ENCODE measurements at regions not wholly inside any gene's neighbourhood (a gene's known extent, or its start where the extent isn't known, plus 50 kb on each side); places are given as distances from the start of the nearest gene placed in this dataset.
A peak's percentile ranks its signal among the peaks of the same experiment; 100 is the strongest.

DNA sequence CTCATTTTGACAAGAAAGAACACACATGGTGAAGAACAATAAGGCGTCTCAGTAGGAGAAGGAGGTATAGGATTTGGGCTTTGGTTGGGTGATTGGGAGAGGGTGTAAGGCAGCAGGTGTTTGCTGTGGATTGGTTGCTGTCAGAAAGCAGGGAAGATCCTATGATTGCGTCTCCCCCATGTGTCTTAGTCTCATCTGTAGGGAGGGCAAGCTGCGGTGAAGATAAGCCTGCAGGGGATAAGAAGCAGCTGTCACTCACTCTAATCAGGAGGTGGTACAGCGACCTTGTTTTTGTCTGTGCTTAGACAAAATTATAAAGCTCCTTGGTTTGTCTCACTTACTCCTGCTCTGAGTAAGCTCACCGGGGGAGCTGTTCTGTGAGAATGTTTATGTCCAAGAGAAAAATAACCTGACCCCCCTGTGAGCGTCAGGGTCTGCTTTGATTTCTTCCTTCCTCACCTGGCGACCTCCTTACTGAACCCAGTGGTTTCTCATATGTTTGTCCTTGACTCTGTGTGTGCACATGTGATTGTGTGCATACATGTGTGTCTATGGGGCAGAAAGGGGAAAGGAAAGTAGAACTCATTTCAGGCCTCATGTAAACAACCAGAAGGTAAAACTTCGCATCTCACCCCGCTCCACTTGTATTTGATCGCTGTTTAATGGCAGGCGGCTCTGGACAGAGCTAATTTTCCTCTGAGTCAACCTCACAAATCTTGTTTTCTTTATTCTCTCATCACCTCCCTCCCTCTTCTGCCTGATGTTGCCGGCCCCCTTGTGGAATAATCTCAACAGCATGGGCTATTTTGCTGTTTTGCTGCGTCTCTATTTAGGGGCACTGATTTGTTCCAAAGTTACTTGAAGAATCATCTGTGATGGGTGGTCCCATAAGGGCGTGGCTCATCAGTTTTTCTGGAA is 105.6 kb downstream of the TENT4A start:
- no peak overlapping the region for H3K4me3 ChIP-seq (replicated peaks; ENCODE audit: low read depth, low read length)
- no peak for DNase-seq (ENCODE audit: low read depth)
- TF ChIP-seq, protein P1, sequence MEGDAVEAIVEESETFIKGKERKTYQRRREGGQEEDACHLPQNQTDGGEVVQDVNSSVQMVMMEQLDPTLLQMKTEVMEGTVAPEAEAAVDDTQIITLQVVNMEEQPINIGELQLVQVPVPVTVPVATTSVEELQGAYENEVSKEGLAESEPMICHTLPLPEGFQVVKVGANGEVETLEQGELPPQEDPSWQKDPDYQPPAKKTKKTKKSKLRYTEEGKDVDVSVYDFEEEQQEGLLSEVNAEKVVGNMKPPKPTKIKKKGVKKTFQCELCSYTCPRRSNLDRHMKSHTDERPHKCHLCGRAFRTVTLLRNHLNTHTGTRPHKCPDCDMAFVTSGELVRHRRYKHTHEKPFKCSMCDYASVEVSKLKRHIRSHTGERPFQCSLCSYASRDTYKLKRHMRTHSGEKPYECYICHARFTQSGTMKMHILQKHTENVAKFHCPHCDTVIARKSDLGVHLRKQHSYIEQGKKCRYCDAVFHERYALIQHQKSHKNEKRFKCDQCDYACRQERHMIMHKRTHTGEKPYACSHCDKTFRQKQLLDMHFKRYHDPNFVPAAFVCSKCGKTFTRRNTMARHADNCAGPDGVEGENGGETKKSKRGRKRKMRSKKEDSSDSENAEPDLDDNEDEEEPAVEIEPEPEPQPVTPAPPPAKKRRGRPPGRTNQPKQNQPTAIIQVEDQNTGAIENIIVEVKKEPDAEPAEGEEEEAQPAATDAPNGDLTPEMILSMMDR (IDR thresholded peaks at IDR 0.05; ENCODE audit: low read length, missing control alignments) = no peak

DNA sequence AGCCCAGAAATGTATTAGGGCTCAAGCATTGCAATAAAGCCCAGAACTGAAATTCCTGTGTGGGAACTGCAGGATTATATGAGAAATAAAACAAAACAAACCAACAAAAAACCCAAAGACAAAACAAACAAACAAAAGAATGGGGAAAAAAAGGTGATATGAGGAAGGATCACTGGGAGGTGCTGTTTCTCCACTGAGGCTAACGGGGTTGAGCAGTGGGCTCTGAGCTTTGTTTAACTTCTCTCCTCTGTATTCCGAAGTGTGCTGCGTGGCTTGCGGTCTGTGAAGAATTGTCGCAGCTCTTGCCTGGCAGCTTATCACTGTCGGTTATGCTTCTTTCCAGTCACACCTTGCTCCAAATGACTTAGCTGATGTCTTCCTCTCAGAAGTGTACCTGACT is 106.3 kb downstream of the TENT4A start:
- no peak for DNase-seq (ENCODE audit: low read depth)
- TF ChIP-seq, protein P1 (IDR thresholded peaks at IDR 0.05; ENCODE audit: low read length, missing control alignments) = no peak
- no peak overlapping the region for H3K4me3 ChIP-seq (replicated peaks; ENCODE audit: low read depth, low read length)

DNA sequence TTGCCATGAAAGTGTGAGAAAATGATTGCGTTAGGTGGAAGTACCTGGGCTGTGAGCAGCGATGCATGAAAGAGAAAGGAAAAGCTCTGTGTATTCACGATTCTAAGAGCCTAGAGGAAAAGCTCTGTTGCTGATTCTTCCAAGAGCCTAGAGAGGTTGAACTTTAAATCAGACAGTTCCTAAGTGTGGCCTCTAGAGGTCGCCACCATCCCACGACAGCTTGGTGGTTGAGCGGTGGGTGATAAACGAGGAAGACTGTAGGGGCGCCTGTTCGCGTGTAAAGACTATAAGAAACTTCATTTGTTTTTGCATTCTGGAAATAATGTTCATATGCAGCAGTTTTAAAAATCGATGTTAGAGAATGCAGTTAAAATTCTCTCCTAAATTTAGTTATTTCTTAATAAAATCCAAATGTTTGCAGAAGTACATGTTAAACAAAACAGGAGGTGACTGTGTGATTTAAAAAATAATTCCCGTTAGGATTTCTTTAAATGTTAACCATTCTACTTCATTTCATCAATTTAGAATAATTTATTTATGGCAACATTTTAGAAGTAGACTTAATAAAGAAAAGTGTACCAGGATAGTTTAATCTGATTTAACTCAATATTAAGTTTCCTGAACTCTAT is 107.7 kb downstream of the TENT4A start:
- H3K4me3 ChIP-seq (replicated peaks; ENCODE audit: low read depth, low read length) = no peak overlapping the region
- TF ChIP-seq, protein P1 (IDR thresholded peaks at IDR 0.05; ENCODE audit: low read length, missing control alignments) = peak; percentile 35
- DNase-seq (ENCODE audit: low read depth) = peak; percentile 16

DNA sequence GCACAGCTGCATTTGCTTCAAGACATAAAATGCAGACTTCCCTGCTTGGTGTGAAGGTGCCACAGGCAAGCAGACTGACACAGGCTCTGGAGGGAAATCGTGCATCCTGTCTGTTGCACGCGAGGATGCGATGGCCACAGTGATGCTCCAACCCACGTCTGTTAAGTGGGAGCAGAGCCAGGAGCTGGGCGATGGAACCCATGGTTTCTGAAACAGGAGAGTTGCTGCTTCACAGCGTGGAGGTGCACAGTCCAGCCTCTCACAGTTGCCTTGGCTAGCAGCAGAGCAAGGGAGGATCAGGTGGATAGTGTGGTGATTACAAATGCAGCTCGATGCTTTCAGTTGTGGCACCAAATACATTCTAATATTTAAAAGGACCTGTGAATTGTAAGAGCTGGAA is 108.8 kb downstream of the TENT4A start:
- no peak overlapping the region for H3K4me3 ChIP-seq (replicated peaks; ENCODE audit: low read depth, low read length)
- TF ChIP-seq, protein P1 (IDR thresholded peaks at IDR 0.05; ENCODE audit: low read length, missing control alignments) = no peak
- DNase-seq (ENCODE audit: low read depth) = no peak

DNA sequence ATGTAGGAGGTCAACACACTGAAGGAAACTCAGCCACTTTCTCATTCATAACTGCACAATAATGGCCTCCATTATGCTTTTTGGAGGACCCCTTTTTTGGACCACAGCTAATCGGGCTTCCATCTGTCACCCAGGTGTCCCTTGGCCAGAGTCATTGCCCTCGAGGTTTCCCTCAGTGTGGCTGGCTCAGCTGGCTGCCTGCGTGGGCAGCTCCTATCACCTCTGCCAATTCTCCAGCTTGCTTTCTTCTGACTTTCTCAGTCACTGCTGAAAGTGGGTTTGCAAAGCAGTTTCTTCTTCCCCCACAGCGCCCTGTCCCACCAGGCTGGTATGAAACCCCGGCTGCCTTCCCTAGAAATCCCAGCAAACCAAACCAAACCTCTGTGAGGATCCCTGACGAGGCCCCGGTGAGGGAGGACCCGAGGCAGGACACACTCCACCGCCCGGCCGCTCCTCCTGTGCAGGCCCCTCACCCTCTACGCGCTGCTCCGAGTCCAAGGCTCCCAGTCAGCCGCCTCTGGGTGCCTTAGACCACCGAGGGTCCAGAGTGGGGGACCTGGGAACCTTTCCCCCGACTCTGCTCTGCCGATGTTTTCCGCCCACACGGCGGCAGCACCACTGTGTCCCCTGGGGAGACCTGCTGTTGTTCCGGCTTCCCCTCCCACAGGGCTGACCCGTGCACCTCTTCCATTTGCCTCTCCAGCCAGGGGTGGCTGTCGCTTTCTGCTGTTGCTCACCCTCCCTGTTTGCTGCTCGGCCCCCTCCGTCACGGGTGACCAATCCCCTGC is 109.5 kb downstream of the TENT4A start:
- TF ChIP-seq, protein P1 (IDR thresholded peaks at IDR 0.05; ENCODE audit: low read length, missing control alignments) = no peak
- no peak overlapping the region for H3K4me3 ChIP-seq (replicated peaks; ENCODE audit: low read depth, low read length)
- no peak for DNase-seq (ENCODE audit: low read depth)

DNA sequence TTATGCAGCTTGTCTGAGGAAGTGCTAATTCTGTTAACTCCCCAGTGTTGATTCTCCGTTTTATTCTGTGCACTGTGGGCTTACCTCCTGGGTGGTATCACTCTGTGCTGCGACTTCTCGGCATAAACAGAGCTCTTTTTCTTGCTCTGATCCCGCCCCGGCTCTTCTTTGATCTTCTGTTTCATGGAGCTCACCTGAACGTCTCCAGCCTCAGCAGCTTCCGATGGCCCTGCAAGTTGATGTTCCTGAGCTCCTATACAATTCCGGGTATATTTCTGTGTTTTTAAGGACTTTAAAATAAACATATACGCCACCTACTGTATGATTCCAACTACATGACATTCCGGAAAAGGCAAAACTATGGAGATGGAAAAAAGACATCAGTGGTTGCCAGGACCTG is 110.8 kb downstream of the TENT4A start:
- no peak overlapping the region for H3K4me3 ChIP-seq (replicated peaks; ENCODE audit: low read depth, low read length)
- DNase-seq (ENCODE audit: low read depth) = no peak
- TF ChIP-seq, protein P1 (IDR thresholded peaks at IDR 0.05; ENCODE audit: low read length, missing control alignments) = no peak

All from fibroblast of pulmonary artery (primary cell).